Suprapubic skin (tissue), 4 donors: ENCODE measurements at regions not wholly inside any gene's neighbourhood (a gene's known extent, or its start where the extent isn't known, plus 50 kb on each side); places are given as distances from the start of the nearest gene placed in this dataset.

Experiments
- EP300 ChIP-seq: sonication (generic); formaldehyde crosslinking; IDR thresholded peaks from one replicate; pipeline ENCODE4 v1.6.1; 2017; ENCODE audit warnings: antibody characterized with exemption
- POLR2A ChIP-seq, 2 donors: fragments of 450-650 bp; IDR thresholded peaks; one replicate each; pipeline ENCODE4 v1.6.1; 2017; ENCODE audit warnings: antibody characterized with exemption in 2 of 2, mild to moderate bottlenecking in 2 of 2, moderate library complexity in 2 of 2
- POLR2AphosphoS5 ChIP-seq, 3 donors: sonication (generic); formaldehyde crosslinking; IDR thresholded peaks; one replicate each; pipeline ENCODE4 v1.6.1; 2017; ENCODE audit warnings: antibody characterized with exemption in 3 of 3
- TF ChIP-seq, protein P1 (sequence below), 2 donors: fragments of 200-600 bp in 1 of 2; fragments of 450-650 bp in 1 of 2; sonication (generic) in 1 of 2; IDR thresholded peaks; one replicate each; pipeline ENCODE4 v1.5.1; 2016 to 2019; ENCODE audit warnings: antibody characterized with exemption in 2 of 2, mild to moderate bottlenecking in 1 of 2, moderate library complexity in 1 of 2

DNA sequence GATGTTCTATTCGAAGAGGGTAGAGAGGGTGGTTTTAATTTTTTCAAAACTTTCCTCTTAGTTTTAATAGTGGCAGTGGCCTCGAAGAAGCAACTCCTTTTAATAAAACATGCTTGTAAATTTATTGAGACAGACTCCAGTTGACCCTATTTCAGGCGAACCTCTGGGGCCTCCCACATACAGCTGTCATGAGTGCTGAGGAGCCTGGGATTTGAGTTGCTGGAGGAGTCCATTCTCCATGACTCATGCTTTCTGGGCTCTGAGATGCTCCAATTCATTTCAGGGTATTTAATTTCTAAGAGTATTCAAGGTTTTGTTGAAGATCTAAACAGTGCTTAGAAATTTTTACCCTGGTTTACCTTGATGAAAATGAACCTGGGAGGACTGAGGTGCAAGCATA lies 580.4 kb downstream of the CBLN4 start:
- TF ChIP-seq POLR2A (IDR thresholded peaks at IDR 0.05): no peak
- no peak for TF ChIP-seq POLR2AphosphoS5 (IDR thresholded peaks at IDR 0.05)
- TF ChIP-seq, protein P1, sequence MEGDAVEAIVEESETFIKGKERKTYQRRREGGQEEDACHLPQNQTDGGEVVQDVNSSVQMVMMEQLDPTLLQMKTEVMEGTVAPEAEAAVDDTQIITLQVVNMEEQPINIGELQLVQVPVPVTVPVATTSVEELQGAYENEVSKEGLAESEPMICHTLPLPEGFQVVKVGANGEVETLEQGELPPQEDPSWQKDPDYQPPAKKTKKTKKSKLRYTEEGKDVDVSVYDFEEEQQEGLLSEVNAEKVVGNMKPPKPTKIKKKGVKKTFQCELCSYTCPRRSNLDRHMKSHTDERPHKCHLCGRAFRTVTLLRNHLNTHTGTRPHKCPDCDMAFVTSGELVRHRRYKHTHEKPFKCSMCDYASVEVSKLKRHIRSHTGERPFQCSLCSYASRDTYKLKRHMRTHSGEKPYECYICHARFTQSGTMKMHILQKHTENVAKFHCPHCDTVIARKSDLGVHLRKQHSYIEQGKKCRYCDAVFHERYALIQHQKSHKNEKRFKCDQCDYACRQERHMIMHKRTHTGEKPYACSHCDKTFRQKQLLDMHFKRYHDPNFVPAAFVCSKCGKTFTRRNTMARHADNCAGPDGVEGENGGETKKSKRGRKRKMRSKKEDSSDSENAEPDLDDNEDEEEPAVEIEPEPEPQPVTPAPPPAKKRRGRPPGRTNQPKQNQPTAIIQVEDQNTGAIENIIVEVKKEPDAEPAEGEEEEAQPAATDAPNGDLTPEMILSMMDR (IDR thresholded peaks at IDR 0.05): no peak
- TF ChIP-seq EP300: no peak
